HCT116 (cell line): ENCODE measurements at regions not wholly inside any gene's neighbourhood (a gene's known extent, or its start where the extent isn't known, plus 50 kb on each side); places are given as distances from the start of the nearest gene placed in this dataset.

Source experiments
- ATAC-seq: fragments of 200-7000 bp; cut with Tn5 transposase; 2 replicates; pipeline ENCODE4 v1.9.1; 2020; ENCODE audit warnings: mild to moderate bottlenecking, moderate library complexity
- BruUV-seq: library from RNA; stranded (reverse); fragments of 400-500 nt; replicated peaks from 2 replicates; lab custom pipeline; 2021; lab: Mats Ljungman, UMichigan
- CTCF ChIA-PET: fragments of 300-600 bp; sonication (Branson Sonifier 250); formaldehyde crosslinking; loops from one replicate; lab custom pipeline; 2021; ENCODE audit warnings: antibody characterized with exemption; lab: Charles Lee
- POLR2A ChIA-PET: fragments of 300-600, 350-600 bp; sonication (Branson Sonifier 250); formaldehyde crosslinking; loops from one replicate; lab custom pipeline; 2021; ENCODE audit warnings: antibody characterized with exemption; lab: Charles Lee
- RAD21 ChIA-PET, 2 experiments: fragments of 300-600 bp; sonication (Branson Sonifier 250); formaldehyde crosslinking; loops; one replicate each; lab custom pipeline; 2023; ENCODE audit warnings: low total read pairs in 2 of 2; ENCODE audit not compliant: uncharacterized antibody in 2 of 2, unreplicated experiment in 2 of 2, low non-redundant PET in 1 of 2; lab: Charles Lee
- DNase-seq: peaks from one replicate; pipeline ENCODE4 v3.0.0-alpha.2; 2010; ENCODE audit warnings: low read depth, low spot score
- H2AFZ ChIP-seq: fragments of 200-600 bp; shearing (Covaris generic), sonication (generic); 2 replicates; pipeline ENCODE4 v1.6.1; 2017; ENCODE audit warnings: low read depth, mixed run types, mixed read lengths, antibody characterized with exemption, low read length; ENCODE audit not compliant: poor library complexity, severe bottlenecking
- H3K27ac ChIP-seq: 2 replicates; pipeline ENCODE4 v1.5.1; 2012; ENCODE audit warnings: low read depth, low read length
- H3K27me3 ChIP-seq: fragments of 200-600 bp; sonication (generic); 2 replicates; pipeline ENCODE4 v1.6.1; 2016; ENCODE audit warnings: mixed run types, low read length, mixed read lengths; ENCODE audit not compliant: insufficient read depth
- H3K36me3 ChIP-seq, 2 experiments: fragments of 200-500 bp in 1 of 2; fragments of 200-600 bp in 1 of 2; sonication (Bioruptor generic) in 1 of 2; sonication (generic) in 1 of 2; 2 replicates each; pipeline versions ENCODE4 v1.5.1 to v1.6.1; 2014 to 2016; ENCODE audit warnings: low read length in 2 of 2, inconsistent platforms in 1 of 2, mixed read lengths in 1 of 2, mixed run types in 1 of 2; ENCODE audit not compliant: insufficient read depth in 2 of 2, control insufficient read depth in 1 of 2
- H3K4me1 ChIP-seq, 2 experiments: fragments of 200-600 bp in 1 of 2; sonication (generic) in 1 of 2; 2 replicates each; pipeline versions ENCODE4 v1.5.1 to v1.6.1; 2012 to 2017; ENCODE audit warnings: low read length in 2 of 2, inconsistent platforms in 1 of 2, mild to moderate bottlenecking in 1 of 2, mixed read lengths in 1 of 2, mixed run types in 1 of 2, moderate library complexity in 1 of 2; ENCODE audit not compliant: insufficient read depth in 2 of 2, control insufficient read depth in 1 of 2
- H3K4me2 ChIP-seq: fragments of 200-600 bp; sonication (generic); 2 replicates; pipeline ENCODE4 v1.6.1; 2017; ENCODE audit warnings: mixed run types, low read length, mixed read lengths
- H3K4me3 ChIP-seq, 2 experiments: fragments of 200-600 bp in 1 of 2; sonication (generic) in 1 of 2; replicated peaks in 1 of 2; 2 replicates each; pipeline ENCODE4 v1.5.1; 2011 to 2016; ENCODE audit warnings: low read length in 2 of 2, control low read depth in 1 of 2, low read depth in 1 of 2, mild to moderate bottlenecking in 1 of 2, mixed read lengths in 1 of 2, mixed run types in 1 of 2
- H3K79me2 ChIP-seq: fragments of 200-600 bp; sonication (generic); 2 replicates; pipeline ENCODE4 v1.6.1; 2017; ENCODE audit warnings: mild to moderate bottlenecking, mixed run types, low read length, moderate library complexity, mixed read lengths; ENCODE audit not compliant: insufficient read depth
- H3K9ac ChIP-seq: fragments of 200-600 bp; sonication (generic); 2 replicates; pipeline ENCODE4 v1.6.1; 2016; ENCODE audit warnings: low read length, mixed read lengths
- H3K9me2 ChIP-seq: fragments of 200-600 bp; sonication (generic), shearing (Covaris generic); 2 replicates; pipeline ENCODE4 v1.6.1; 2017; ENCODE audit warnings: mixed run types, mild to moderate bottlenecking, moderate library complexity; ENCODE audit not compliant: insufficient read depth
- H3K9me3 ChIP-seq, 2 experiments: fragments of 200-500 bp in 1 of 2; fragments of 200-600 bp in 1 of 2; sonication (Bioruptor generic) in 1 of 2; sonication (generic) in 1 of 2; 2 replicates each; pipeline ENCODE4 v1.6.1; 2014 to 2017; ENCODE audit warnings: low read length in 2 of 2, mixed read lengths in 2 of 2, inconsistent platforms in 1 of 2, low read depth in 1 of 2, mild to moderate bottlenecking in 1 of 2, mixed run types in 1 of 2, moderate library complexity in 1 of 2; ENCODE audit not compliant: control insufficient read depth in 1 of 2, insufficient read depth in 1 of 2
- H4K20me1 ChIP-seq: fragments of 200-600 bp; sonication (generic), shearing (Covaris generic); 2 replicates; pipeline ENCODE4 v1.6.1; 2017; ENCODE audit warnings: mixed run types, mild to moderate bottlenecking, moderate library complexity; ENCODE audit not compliant: insufficient read depth
- ATF3 ChIP-seq: IDR thresholded peaks from 2 replicates; pipeline ENCODE4 v1.6.1; 2012
- CBX3 ChIP-seq: IDR thresholded peaks from 2 replicates; pipeline ENCODE4 v1.6.1; 2012; ENCODE audit warnings: low read depth
- EGR1 ChIP-seq: IDR thresholded peaks from 2 replicates; pipeline ENCODE4 v1.6.1; 2012; ENCODE audit warnings: low read depth
- EZH2 ChIP-seq: fragments of 200-600 bp; sonication (generic); IDR thresholded peaks from 2 replicates; pipeline ENCODE4 v1.6.1; 2017; ENCODE audit warnings: antibody characterized with exemption, mixed run types
- EZH2phosphoT487 ChIP-seq: fragments of 200-600 bp; IDR thresholded peaks from 2 replicates; pipeline ENCODE4 v1.6.1; 2018; ENCODE audit warnings: antibody characterized with exemption, borderline replicate concordance
- FOSL1 ChIP-seq: IDR thresholded peaks from 2 replicates; pipeline ENCODE4 v1.6.1; 2012; ENCODE audit warnings: low read depth
- JUND ChIP-seq: IDR thresholded peaks from 2 replicates; pipeline ENCODE4 v1.6.1; 2012
- MAX ChIP-seq: IDR thresholded peaks from 2 replicates; pipeline ENCODE4 v1.6.1; 2012
- POLR2A ChIP-seq: IDR thresholded peaks from 2 replicates; pipeline ENCODE4 v1.7.0; 2011; ENCODE audit warnings: borderline replicate concordance; ENCODE audit not compliant: insufficient read depth, insufficient read length; ENCODE audit errors: extremely low read depth
- POLR2AphosphoS5 ChIP-seq: IDR thresholded peaks from 2 replicates; pipeline ENCODE4 v1.6.1; 2011; ENCODE audit warnings: mild to moderate bottlenecking, low read depth, low read length, moderate library complexity
- SP1 ChIP-seq: IDR thresholded peaks from 2 replicates; pipeline ENCODE4 v1.6.1; 2012; ENCODE audit warnings: low read depth
- TCF7L2 ChIP-seq: IDR thresholded peaks from 2 replicates; pipeline ENCODE4 v1.7.0; 2011; ENCODE audit warnings: borderline replicate concordance, inconsistent platforms; ENCODE audit not compliant: insufficient read depth, insufficient read length; ENCODE audit errors: extremely low read depth
- YY1 ChIP-seq: IDR thresholded peaks from 2 replicates; pipeline ENCODE4 v1.6.1; 2011; ENCODE audit warnings: low read length, low read depth, moderate library complexity, mild to moderate bottlenecking; ENCODE audit not compliant: insufficient replicate concordance; ENCODE audit errors: extremely low read depth
- ZFX ChIP-seq: fragments of 450-650 bp; IDR thresholded peaks from 2 replicates; pipeline ENCODE4 v1.6.1; 2017
- ZNF274 ChIP-seq: fragments of 200-500 bp; sonication (Bioruptor generic); IDR thresholded peaks from 2 replicates; pipeline ENCODE4 v1.6.1; 2014; ENCODE audit warnings: mild to moderate bottlenecking, low read depth, low read length, inconsistent platforms
- intact Hi-C: fragments of 100-400 bp; cut with micrococcal nuclease; formaldehyde crosslinking; loops from 2 replicates; pipeline ENCODE4 v1.10.0; 2022

- ChIA-PET POLR2A (no interaction called here), CTCF (no interaction called here), RAD21 (no interaction called here)
- BruUV-seq, result no TSS peak
- Histone ChIP-seq H3K9ac (no peak overlapping the region), H4K20me1 (no peaks in the 10 kb centered on the region), H3K9me2 (no peaks in the 10 kb centered on the region), H3K36me3 (no peaks in the 10 kb centered on the region), H3K4me2 (no peak overlapping the region), H3K27me3 (no peaks in the 10 kb centered on the region), H3K9me3 (peaks cover 0 to 34% of the 10 kb centered on the region in 2 experiments; a peak in 2 of 4 replicates), H3K79me2 (no peaks in the 10 kb centered on the region), H3K4me1 (no peaks in the 10 kb centered on the region), H3K27ac (no peak overlapping the region), H2AFZ (no peak overlapping the region), H3K4me3 (no peak overlapping the region)
- ATAC-seq, result no peak
- intact Hi-C loops, result no loop called here
- TF ChIP-seq EZH2 (no peak), JUND (no peak), SP1 (no peak), ZFX (no peak), POLR2A (no peak), ZNF274 (no peak), CBX3 (no peak), FOSL1 (no peak), MAX (no peak), TCF7L2 (no peak), EZH2phosphoT487 (no peak), ATF3 (no peak), EGR1 (no peak), POLR2AphosphoS5 (no peak), YY1 (no peak)
- TF ChIP-seq, all 23 proteins: peak for 0
- no peak for DNase-seq
These were observed 375.8 kb upstream of the TSHZ3 start for GRCh38 chr19:31725051-31725450.
